ENCODE measurements at regions not wholly inside any gene's neighbourhood (a gene's known extent, or its start where the extent isn't known, plus 50 kb on each side); places are given as distances from the start of the nearest gene placed in this dataset.

- DNase-seq, result no peak
- no CpG with 5 or more reads among the region's 4 CpGs for WGBS (ENCODE audit: extremely low coverage, insufficient read length, low lambda C conversion rate)
Observed at GRCh38 chr10:123294886-123295285, 140.7 kb downstream of the BUB3 start.

More at GRCh38 chr10:123294886-123295285, 140.7 kb downstream of the BUB3 start:
- Histone ChIP-seq H4K20me1 (ENCODE audit: control insufficient read depth, insufficient read depth, insufficient read length) (no peaks in the 10 kb centered on the region), H2BK120ac (ENCODE audit: low read depth, low read length, poor library complexity, severe bottlenecking) (no peak overlapping the region), H3K4me2 (ENCODE audit: insufficient read depth, insufficient read length, low read length) (no peak overlapping the region), H3K79me1 (ENCODE audit: insufficient read depth, low read depth, low read length, poor library complexity, severe bottlenecking) (no peaks in the 10 kb centered on the region), H3K4me1 (ENCODE audit: insufficient read depth, low read length) (peaks cover 4% of the 10 kb centered on the region; the same call in 1 of the 2 replicates), H3K27me3 (ENCODE audit: insufficient read depth, low read length) (no peaks in the 10 kb centered on the region), H3K14ac (ENCODE audit: insufficient read depth, low read length) (no peak overlapping the region), H2BK15ac (ENCODE audit: low read depth, low read length) (no peak overlapping the region), H4K8ac (replicated peaks; ENCODE audit: insufficient read length, low read depth, low read length) (no peak overlapping the region), H2AK5ac (ENCODE audit: insufficient read length, low read length) (no peak overlapping the region), H3K9me3 (ENCODE audit: control insufficient read depth, low read depth, low read length) (no peaks in the 10 kb centered on the region), H2BK20ac (ENCODE audit: low read depth, low read length, poor library complexity, severe bottlenecking) (no peak overlapping the region), H3K56ac (ENCODE audit: insufficient read length, low read depth, low read length) (no peak overlapping the region), H3K23me2 (ENCODE audit: insufficient read length, low read depth, low read length, poor library complexity, severe bottlenecking) (no peaks in the 10 kb centered on the region), H3K18ac (ENCODE audit: insufficient read length, low read depth, low read length) (no peak overlapping the region), H3K23ac (ENCODE audit: insufficient read length, low read depth, low read length) (no peak overlapping the region), H2AFZ (ENCODE audit: low read length) (no peak overlapping the region), H4K91ac (ENCODE audit: insufficient read length, low read depth, low read length) (no peak overlapping the region), H3K9ac (ENCODE audit: extremely low read depth, insufficient read length, low read length) (no peak overlapping the region), H3T11ph (ENCODE audit: low read length) (no peak overlapping the region), H4K5ac (ENCODE audit: insufficient read length, low read depth, low read length) (no peak overlapping the region), H3K4ac (ENCODE audit: low read depth, low read length) (no peak overlapping the region), H3K27ac (ENCODE audit: insufficient read length, low read depth, low read length) (no peak overlapping the region), H2BK5ac (ENCODE audit: insufficient read length, low read length) (no peak overlapping the region), H2BK12ac (ENCODE audit: insufficient read length, low read depth, low read length) (no peak overlapping the region), H3K79me2 (ENCODE audit: insufficient read depth, low read length) (no peaks in the 10 kb centered on the region)
- H3K27ac Mint-ChIP-seq, result no peak overlapping the region
- peaks cover 5 to 11% of the 10 kb centered on the region in 2 experiments; a peak in 2 of 4 replicates for H3K4me1 Mint-ChIP-seq
- peaks cover 1% of the 10 kb centered on the region; the same call in 1 of the 2 replicates for H3K27me3 Mint-ChIP-seq (ENCODE audit: low read depth)
- H3K4me3 Mint-ChIP-seq, result no peak overlapping the region
- TF ChIP-seq, protein P1, sequence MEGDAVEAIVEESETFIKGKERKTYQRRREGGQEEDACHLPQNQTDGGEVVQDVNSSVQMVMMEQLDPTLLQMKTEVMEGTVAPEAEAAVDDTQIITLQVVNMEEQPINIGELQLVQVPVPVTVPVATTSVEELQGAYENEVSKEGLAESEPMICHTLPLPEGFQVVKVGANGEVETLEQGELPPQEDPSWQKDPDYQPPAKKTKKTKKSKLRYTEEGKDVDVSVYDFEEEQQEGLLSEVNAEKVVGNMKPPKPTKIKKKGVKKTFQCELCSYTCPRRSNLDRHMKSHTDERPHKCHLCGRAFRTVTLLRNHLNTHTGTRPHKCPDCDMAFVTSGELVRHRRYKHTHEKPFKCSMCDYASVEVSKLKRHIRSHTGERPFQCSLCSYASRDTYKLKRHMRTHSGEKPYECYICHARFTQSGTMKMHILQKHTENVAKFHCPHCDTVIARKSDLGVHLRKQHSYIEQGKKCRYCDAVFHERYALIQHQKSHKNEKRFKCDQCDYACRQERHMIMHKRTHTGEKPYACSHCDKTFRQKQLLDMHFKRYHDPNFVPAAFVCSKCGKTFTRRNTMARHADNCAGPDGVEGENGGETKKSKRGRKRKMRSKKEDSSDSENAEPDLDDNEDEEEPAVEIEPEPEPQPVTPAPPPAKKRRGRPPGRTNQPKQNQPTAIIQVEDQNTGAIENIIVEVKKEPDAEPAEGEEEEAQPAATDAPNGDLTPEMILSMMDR (conservative IDR thresholded peaks at IDR 0.05), result no peak
- peaks cover 3 to 4% of the 10 kb centered on the region in 2 experiments; a peak in 2 of 5 replicates for H3K9me3 Mint-ChIP-seq
- no peaks in the 10 kb centered on the region for H3K36me3 Mint-ChIP-seq (ENCODE audit: insufficient read depth in 1 of 3, low read depth in 3 of 3)

Data from H9 (cell line).